ENCODE measurements at regions not wholly inside any gene's neighbourhood (a gene's known extent, or its start where the extent isn't known, plus 50 kb on each side); places are given as distances from the start of the nearest gene placed in this dataset.

GRCh38 chr7:156064971-156065386 lies 252.7 kb upstream of the SHH start:
- TF ChIP-seq CTCF (IDR thresholded peaks at IDR 0.05 in 4 of 5, conservative IDR thresholded peaks at IDR 0.05 in 1 of 5) (no peak), POLR2A (IDR thresholded peaks at IDR 0.05) (no peak)

Measured in gastrocnemius medialis (tissue), 4 donors.